DMS 273 (cell line): ENCODE measurements at regions not wholly inside any gene's neighbourhood (a gene's known extent, or its start where the extent isn't known, plus 50 kb on each side); places are given as distances from the start of the nearest gene placed in this dataset.

ENCODE experiments used
- DNase-seq: peaks from one replicate; lab custom pipeline; 2025; ENCODE audit not compliant: unreplicated experiment; lab: John Stamatoyannopoulos, UW

- DNase-seq = peak; percentile 7
Observed at GRCh38 chr4:73671348-73671747, 51.1 kb upstream of the RASSF6 start.

- DNase-seq = no peak
Observed at GRCh38 chr4:73673286-73673685, 53.0 kb upstream of the RASSF6 start.

GRCh38 chr4:73674451-73674919, 54.2 kb upstream of the RASSF6 start:
- no peak for DNase-seq

- DNase-seq = no peak
Observed at GRCh38 chr4:73675623-73676022, 55.4 kb upstream of the RASSF6 start.

- DNase-seq = no peak
Observed at GRCh38 chr4:73676136-73676535, 55.9 kb upstream of the RASSF6 start.

GRCh38 chr4:73676861-73677323, 56.7 kb upstream of the RASSF6 start:
- DNase-seq = no peak

- DNase-seq = no peak
Observed at GRCh38 chr4:73679836-73680235, 59.6 kb upstream of the RASSF6 start.

GRCh38 chr4:73681776-73682175, 58.6 kb upstream of the CXCL8 start:
- no peak for DNase-seq

GRCh38 chr4:73682508-73682907, 57.9 kb upstream of the CXCL8 start:
- no peak for DNase-seq

GRCh38 chr4:73683033-73683432, 57.3 kb upstream of the CXCL8 start:
- DNase-seq = no peak

- DNase-seq = no peak
Observed at GRCh38 chr4:73683456-73683855, 56.9 kb upstream of the CXCL8 start.

GRCh38 chr4:73684097-73684496, 56.3 kb upstream of the CXCL8 start:
- DNase-seq = no peak

GRCh38 chr4:73685052-73685451, 55.3 kb upstream of the CXCL8 start:
- DNase-seq = no peak

GRCh38 chr4:73687421-73687820, 52.9 kb upstream of the CXCL8 start:
- DNase-seq = no peak

GRCh38 chr4:73690051-73690738, 50.2 kb upstream of the CXCL8 start:
- no peak for DNase-seq
